ENCODE measurements at regions not wholly inside any gene's neighbourhood (a gene's known extent, or its start where the extent isn't known, plus 50 kb on each side); places are given as distances from the start of the nearest gene placed in this dataset.

GRCh38 chr6:155509743-155510475, 54.3 kb upstream of the NOX3 start:
- Histone ChIP-seq H3K9ac (ENCODE audit: low read depth, low read length) (no peak overlapping the region), H3K9me3 (ENCODE audit: control insufficient read depth, insufficient read depth, low read length) (no peaks in the 10 kb centered on the region; the same call in 1 of the 2 replicates), H3K4me1 (ENCODE audit: insufficient read depth, low read length) (no peaks in the 10 kb centered on the region), H3K36me3 (ENCODE audit: insufficient read depth, low read length) (no peaks in the 10 kb centered on the region)

GRCh38 chr6:155505608-155505989, 50.0 kb upstream of the NOX3 start:
- Histone ChIP-seq H3K9ac (ENCODE audit: low read depth, low read length) (no peak overlapping the region), H3K9me3 (ENCODE audit: control insufficient read depth, insufficient read depth, low read length) (no peaks in the 10 kb centered on the region), H3K36me3 (ENCODE audit: insufficient read depth, low read length) (no peaks in the 10 kb centered on the region), H3K4me1 (ENCODE audit: insufficient read depth, low read length) (no peaks in the 10 kb centered on the region)

All from ES-I3 (cell line).